DMS114 treated with DMSO at 0.1 percent for 48 hours (cell line): ENCODE measurements at regions not wholly inside any gene's neighbourhood (a gene's known extent, or its start where the extent isn't known, plus 50 kb on each side); places are given as distances from the start of the nearest gene placed in this dataset.
"Not testable (repeated sequence)": the region's sequence is repeated elsewhere in the genome, so short reads cannot be mapped to it uniquely, and the experiment has no call there.

ENCODE experiments used
- DNase-seq: peaks from one replicate; lab custom pipeline; 2025; ENCODE audit not compliant: unreplicated experiment; lab: John Stamatoyannopoulos, UW

DNA sequence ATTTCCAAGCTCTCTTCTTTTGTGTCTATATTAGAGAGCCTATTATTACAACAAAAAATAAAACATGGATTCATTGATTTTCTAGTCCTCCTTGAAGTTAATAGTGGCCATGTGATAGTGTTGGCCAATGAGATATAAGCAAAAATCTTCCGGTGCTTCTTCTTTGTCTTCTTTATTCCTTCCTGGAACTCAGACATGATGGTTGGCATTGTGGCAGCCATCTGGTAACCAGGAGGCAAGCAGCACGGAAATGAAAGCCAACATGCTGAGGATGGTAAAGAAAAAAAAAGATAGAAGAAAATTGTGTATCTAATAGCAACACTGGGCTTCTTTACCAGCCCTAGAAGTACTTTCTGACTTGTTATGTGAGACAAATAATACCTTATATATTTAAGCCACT lies 50.8 kb upstream of the SEL1L start:
- DNase-seq = no peak

GRCh38 chr14:81589381-81590065 lies 55.9 kb upstream of the SEL1L start:
- DNase-seq = no peak

DNA sequence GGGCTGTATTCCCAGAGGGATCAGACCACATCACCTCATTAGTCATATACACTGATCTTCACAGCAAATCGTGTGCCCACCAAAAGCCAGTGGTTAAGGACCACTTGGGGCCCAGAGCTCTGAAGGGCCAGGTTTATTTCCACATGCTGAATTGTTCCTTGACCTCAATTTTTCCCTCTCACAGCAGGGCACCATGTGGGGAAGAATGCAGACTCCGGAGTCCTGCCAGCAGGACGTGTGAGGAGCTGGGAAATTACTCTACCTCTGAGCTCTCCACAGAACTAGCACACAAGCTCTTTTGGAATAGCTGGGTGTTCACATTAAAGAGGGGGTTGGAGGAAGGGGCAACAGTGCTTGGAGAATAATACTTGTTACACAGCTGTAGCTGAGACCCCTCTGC lies 57.6 kb upstream of the SEL1L start:
- no peak for DNase-seq

DNA sequence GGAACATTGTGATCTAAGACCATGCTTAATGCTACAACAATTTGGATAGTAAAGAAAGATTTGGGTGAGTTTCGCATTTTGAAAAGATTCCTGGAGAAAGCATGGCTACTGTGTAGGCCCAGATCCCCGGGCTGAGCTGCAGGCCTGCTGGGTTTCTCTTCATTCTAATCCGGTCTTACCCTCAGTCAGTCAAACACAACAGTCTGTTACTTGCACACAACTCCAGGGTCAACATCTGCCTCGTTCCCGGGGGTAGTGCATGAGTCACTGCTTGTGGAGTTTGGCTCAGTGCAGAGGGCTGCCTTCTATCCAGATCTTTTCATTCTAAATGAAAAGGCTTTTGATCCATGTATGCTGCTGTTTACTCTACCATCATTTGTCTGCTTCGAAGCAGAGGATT lies 60.4 kb upstream of the SEL1L start:
- no peak for DNase-seq

DNA sequence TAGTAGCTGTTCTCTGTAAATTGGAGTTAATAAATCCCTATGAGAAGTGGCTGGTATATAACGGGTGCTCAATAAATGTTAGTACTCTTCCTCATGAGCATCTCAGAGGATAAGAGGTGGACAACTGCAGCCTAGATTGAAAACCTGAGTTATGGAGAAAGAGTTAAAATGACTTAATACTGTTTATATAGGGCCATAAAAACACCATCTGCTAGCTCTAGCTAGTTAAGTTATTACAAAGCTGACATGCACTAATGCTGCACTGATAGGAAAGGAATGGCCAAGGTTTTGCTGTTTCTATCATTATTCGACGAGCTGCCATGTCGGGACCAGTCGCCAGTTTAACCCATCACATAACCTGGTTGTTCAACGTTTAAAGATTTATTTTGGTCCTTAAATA lies 72.0 kb upstream of the SEL1L start:
- DNase-seq = no peak

DNA sequence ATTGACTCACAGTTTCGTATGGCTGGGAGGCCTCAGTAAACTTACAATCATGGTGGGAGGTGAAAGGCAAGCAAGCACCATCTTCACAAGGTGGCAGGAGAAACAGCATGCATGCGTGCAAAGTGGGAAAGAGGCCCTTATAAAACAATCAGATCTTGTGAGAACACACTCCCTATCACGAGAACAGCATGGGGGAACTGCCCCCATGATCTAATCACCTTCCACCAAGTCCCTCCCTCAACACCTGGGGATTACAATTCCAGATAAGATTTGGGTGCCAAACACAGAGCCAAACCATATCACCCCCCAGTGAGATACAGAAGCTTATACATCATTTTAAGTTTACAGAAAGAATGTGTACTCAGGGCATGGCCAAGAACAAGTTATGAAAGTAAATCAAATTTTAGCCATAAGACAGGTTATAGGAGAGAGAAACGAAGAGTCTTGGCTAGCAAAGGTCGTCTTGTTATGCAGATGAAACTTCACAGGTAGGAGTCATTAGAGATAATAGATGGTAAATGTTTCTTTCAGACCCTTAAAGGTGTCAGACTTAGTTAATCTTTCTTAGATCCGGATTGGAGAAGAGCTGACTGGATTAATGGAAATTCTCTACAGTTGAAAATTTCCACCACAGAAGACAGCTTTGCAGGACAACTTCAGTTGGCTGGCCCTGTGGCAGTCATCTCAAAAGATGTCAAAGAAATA lies 79.8 kb upstream of the SEL1L start:
- DNase-seq = no peak

DNA sequence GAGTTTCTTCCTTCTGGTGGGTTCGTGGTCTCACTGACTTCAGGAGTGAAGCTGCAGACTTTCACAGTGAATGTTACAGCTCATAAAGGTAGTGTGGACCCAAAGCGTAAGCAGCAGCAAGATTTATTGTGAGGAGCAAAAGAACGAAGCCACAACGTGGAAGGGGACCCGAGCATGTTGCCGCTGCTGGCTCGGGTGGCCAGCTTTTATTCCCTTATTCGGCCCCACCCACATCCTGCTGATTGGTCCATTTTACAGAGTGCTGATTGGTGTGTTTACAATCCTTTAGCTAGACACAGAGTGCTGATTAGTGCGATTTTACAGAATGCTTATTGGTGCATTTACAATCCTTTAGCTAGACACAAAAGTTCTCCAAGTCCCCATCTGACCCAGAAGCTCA lies 80.6 kb upstream of the SEL1L start:
- not testable (repeated sequence) for DNase-seq

- DNase-seq = no peak
Measured at GRCh38 chr14:81618695-81619094, 85.0 kb upstream of the SEL1L start.

- DNase-seq = no peak
Measured at GRCh38 chr14:81619816-81620215, 86.2 kb upstream of the SEL1L start.

- DNase-seq = not testable (repeated sequence)
Measured at GRCh38 chr14:81623771-81624396, 90.2 kb upstream of the SEL1L start.

- peak; percentile 64 for DNase-seq
Measured at GRCh38 chr14:81625343-81625742, 91.7 kb upstream of the SEL1L start.

DNA sequence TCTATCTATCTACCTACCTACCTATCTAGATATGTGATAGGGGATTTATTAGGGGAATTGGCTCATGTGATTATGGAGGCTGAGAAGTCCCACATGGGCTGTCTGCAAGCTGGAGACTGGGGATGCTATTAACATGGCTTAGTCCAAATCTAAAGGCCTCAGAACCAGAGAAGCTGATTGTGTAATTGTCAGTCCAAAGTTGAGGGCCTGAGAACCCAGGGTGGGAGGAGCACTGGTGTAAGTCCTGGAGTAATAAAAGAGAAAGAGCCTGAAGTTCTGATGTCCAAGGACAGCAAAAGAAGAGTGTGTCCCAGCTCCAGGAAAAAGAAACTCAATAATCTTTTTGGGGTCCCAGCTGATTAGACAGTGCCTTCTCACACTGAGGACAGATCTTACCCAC lies 98.5 kb upstream of the SEL1L start:
- no peak for DNase-seq

DNA sequence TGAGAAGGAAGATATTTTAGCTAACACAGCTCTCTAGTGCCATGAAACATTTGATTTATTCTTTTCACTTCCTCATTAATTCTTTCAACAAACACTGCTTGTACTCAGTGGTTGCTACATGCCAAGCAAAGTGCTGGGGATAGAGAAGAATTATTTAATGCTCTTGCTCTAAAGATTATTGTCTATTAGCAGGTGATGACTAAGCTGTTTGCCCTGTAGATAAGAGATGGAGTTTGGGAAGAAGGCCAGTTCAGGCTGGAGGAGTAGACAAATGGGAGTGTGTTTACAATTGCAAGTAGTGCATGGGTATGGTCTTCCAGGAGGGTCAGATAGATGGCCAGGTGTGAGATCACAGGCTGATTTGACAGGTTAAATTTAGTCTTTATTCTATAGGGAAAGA lies 99.8 kb upstream of the SEL1L start:
- no peak for DNase-seq

DNA sequence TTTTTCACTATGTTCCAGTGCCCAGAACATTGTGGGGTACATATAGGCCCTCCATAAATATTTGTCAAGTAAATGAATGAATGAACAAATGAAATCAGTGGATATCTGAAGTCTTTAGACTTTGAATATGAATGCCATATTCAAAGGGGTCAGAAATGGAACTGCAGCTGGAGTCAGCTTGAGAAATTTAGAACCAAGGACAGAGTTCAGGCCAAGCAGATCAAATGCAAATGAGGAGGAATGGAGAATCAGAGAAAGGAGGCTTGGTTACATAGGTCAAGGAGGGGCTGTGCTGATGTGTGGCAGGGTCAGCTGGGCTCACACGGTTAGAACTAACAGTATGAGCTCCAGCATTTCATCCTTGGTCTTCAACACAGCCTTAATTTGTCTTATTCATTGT lies 104.0 kb upstream of the SEL1L start:
- no peak for DNase-seq

DNA sequence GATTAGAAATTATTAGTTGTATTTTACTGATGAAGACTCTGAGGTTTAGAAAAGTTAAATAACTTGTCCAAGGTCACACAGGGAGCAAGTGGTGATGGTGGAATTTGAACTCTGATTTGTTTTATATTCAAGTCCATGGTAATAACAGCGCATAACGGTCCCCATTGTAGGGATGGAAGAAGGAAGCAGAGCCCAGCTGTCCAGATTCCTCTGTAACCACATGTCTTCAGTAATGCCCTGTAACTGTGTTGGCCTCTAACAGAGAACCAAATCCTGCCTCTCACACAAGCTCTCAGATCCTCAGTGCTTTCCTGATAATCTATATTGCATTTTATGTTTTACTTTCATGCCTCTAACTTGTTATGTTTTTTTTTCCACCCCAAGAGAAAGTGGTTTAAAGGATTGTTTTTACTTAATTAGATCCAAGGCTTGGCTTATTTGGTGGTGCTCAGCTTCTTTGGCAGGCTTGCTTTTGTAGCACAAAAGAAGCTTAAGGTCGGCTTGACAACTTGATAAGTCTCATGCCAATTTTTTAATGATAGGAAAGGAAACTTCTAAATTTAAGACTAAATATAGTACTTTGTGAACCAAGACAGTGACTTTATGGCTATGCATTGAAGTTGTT lies 105.1 kb upstream of the SEL1L start:
- no peak for DNase-seq

DNA sequence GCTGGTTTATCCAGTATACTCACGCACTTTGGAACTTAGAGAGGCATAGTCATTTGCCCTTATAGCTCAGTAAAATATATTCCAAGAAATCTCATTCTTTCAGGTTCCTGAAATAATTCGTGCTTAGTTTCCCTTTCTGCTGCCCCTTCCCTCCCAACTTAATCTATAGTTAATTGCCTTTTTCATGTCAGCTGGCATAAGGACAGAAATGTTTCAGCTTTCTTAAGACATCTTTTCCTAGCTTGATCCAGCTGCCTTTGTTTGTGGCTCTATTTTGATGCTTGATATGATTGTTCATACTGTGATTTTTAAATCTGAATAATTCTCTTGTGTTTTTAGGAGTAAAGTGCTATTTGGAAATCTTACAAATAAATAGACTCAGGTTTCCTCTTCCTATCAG lies 120.0 kb upstream of the SEL1L start:
- no peak for DNase-seq

GRCh38 chr14:81655423-81656314 lies 122.0 kb upstream of the SEL1L start:
- DNase-seq = no peak

- DNase-seq = no peak
Measured at GRCh38 chr14:81656811-81657210, 123.2 kb upstream of the SEL1L start.

GRCh38 chr14:81662066-81662465 lies 128.4 kb upstream of the SEL1L start:
- DNase-seq = no peak

- DNase-seq = no peak
Measured at GRCh38 chr14:81662570-81663197, 129.0 kb upstream of the SEL1L start.
